ENCODE measurements at regions not wholly inside any gene's neighbourhood (a gene's known extent, or its start where the extent isn't known, plus 50 kb on each side); places are given as distances from the start of the nearest gene placed in this dataset.

DNA sequence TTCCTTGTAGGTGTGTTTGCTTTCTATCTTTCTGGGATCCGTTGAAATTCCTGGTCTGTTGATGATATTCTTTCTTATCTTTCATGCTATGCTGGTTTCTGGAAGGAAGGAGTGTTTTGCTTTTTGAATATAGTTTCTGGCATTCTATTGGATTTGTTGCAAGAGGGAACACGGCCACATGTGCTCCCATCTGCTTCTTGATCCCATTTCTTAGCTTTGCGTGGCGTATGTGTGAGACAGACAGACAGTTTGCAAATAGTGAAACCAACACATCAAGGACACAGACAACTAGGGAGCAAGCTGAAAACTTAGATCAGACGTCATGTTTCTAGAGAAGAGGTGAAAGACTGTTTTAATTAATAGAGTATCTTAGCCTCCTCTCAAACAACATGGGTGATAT is 261.9 kb upstream of the PUDP start:
- TF ChIP-seq, protein P1, sequence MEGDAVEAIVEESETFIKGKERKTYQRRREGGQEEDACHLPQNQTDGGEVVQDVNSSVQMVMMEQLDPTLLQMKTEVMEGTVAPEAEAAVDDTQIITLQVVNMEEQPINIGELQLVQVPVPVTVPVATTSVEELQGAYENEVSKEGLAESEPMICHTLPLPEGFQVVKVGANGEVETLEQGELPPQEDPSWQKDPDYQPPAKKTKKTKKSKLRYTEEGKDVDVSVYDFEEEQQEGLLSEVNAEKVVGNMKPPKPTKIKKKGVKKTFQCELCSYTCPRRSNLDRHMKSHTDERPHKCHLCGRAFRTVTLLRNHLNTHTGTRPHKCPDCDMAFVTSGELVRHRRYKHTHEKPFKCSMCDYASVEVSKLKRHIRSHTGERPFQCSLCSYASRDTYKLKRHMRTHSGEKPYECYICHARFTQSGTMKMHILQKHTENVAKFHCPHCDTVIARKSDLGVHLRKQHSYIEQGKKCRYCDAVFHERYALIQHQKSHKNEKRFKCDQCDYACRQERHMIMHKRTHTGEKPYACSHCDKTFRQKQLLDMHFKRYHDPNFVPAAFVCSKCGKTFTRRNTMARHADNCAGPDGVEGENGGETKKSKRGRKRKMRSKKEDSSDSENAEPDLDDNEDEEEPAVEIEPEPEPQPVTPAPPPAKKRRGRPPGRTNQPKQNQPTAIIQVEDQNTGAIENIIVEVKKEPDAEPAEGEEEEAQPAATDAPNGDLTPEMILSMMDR (IDR thresholded peaks at IDR 0.05; ENCODE audit: poor library complexity, severe bottlenecking): no peak
- TF ChIP-seq POLR2AphosphoS5 (IDR thresholded peaks at IDR 0.05): no peak
- no peak for TF ChIP-seq EZH2 (IDR thresholded peaks at IDR 0.05; ENCODE audit: borderline replicate concordance, insufficient read depth, low read length, poor library complexity, severe bottlenecking)
- TF ChIP-seq TAF1 (IDR thresholded peaks at IDR 0.05; ENCODE audit: low read depth): no peak

Measured in neural cell (in vitro differentiated cells).